ENCODE measurements at regions not wholly inside any gene's neighbourhood (a gene's known extent, or its start where the extent isn't known, plus 50 kb on each side); places are given as distances from the start of the nearest gene placed in this dataset.
"Not testable (repeated sequence)": the region's sequence is repeated elsewhere in the genome, so short reads cannot be mapped to it uniquely, and the experiment has no call there.

GRCh38 chr21:27519361-27519760 lies 552.5 kb upstream of the ADAMTS5 start:
- H3K4me1 ChIP-seq = no peaks in the 10 kb centered on the region
- no peak for DNase-seq (ENCODE audit: low spot score)
- H3K36me3 ChIP-seq = no peaks in the 10 kb centered on the region
- peaks cover 5 to 20% of the 10 kb centered on the region in 2 donors for H3K9me3 ChIP-seq
- no peaks in the 10 kb centered on the region for H3K27me3 ChIP-seq
- H3K27ac ChIP-seq = no peak overlapping the region
- no peak for TF ChIP-seq CTCF (IDR thresholded peaks at IDR 0.05)
- H3K4me3 ChIP-seq = no peak overlapping the region

- H3K36me3 ChIP-seq; H3K27ac ChIP-seq; DNase-seq (ENCODE audit: low spot score); H3K4me1 ChIP-seq; H3K27me3 ChIP-seq; H3K4me3 ChIP-seq: not testable (repeated sequence)
- H3K9me3 ChIP-seq = peaks cover 5 to 20% of the 10 kb centered on the region in 2 donors
These were observed 550.3 kb upstream of the ADAMTS5 start for GRCh38 chr21:27517177-27517576.

GRCh38 chr21:27515676-27516075 lies 548.8 kb upstream of the ADAMTS5 start:
- Histone ChIP-seq H3K36me3 (no peaks in the 10 kb centered on the region), H3K4me1 (no peaks in the 10 kb centered on the region), H3K4me3 (no peak overlapping the region), H3K27ac (no peak overlapping the region), H3K27me3 (no peaks in the 10 kb centered on the region), H3K9me3 (peaks cover 5 to 11% of the 10 kb centered on the region in 2 donors)
- DNase-seq (ENCODE audit: low spot score) = no peak
- no peak for TF ChIP-seq CTCF (IDR thresholded peaks at IDR 0.05)

GRCh38 chr21:27513825-27514224 lies 546.9 kb upstream of the ADAMTS5 start:
- TF ChIP-seq CTCF (IDR thresholded peaks at IDR 0.05) = no peak
- Histone ChIP-seq H3K36me3 (no peaks in the 10 kb centered on the region), H3K27ac (no peak overlapping the region), H3K4me3 (no peak overlapping the region), H3K9me3 (peaks cover 5 to 11% of the 10 kb centered on the region in 2 donors), H3K27me3 (no peaks in the 10 kb centered on the region), H3K4me1 (no peaks in the 10 kb centered on the region)
- no peak for DNase-seq (ENCODE audit: low spot score)

- Histone ChIP-seq H3K27me3 (no peaks in the 10 kb centered on the region), H3K36me3 (no peaks in the 10 kb centered on the region)
- no peak for TF ChIP-seq CTCF (IDR thresholded peaks at IDR 0.05)
These were observed 546.1 kb upstream of the ADAMTS5 start for GRCh38 chr21:27513016-27513415.

GRCh38 chr21:27511233-27511632 lies 544.3 kb upstream of the ADAMTS5 start:
- Histone ChIP-seq H3K4me1 (no peaks in the 10 kb centered on the region), H3K4me3 (no peak overlapping the region), H3K27ac (no peak overlapping the region), H3K27me3 (no peaks in the 10 kb centered on the region), H3K36me3 (no peaks in the 10 kb centered on the region), H3K9me3 (no peaks in the 10 kb centered on the region)
- no peak for TF ChIP-seq CTCF (IDR thresholded peaks at IDR 0.05)
- no peak for DNase-seq (ENCODE audit: low spot score)

More at GRCh38 chr21:27513016-27513415, 546.1 kb upstream of the ADAMTS5 start:
- Histone ChIP-seq H3K4me1 (no peaks in the 10 kb centered on the region), H3K4me3 (no peak overlapping the region), H3K9me3 (peaks cover 5 to 11% of the 10 kb centered on the region in 2 donors), H3K27ac (no peak overlapping the region)
- no peak for DNase-seq (ENCODE audit: low spot score)
